ENCODE measurements at regions not wholly inside any gene's neighbourhood (a gene's known extent, or its start where the extent isn't known, plus 50 kb on each side); places are given as distances from the start of the nearest gene placed in this dataset.
"Not testable (repeated sequence)": the region's sequence is repeated elsewhere in the genome, so short reads cannot be mapped to it uniquely, and the experiment has no call there.

GRCh38 chr7:142494021-142494420 lies 236.2 kb upstream of the PRSS58 start:
- H3K9me3 ChIP-seq, result no peaks in the 10 kb centered on the region
- H3K4me3 ChIP-seq, result no peak overlapping the region
- H3K36me3 ChIP-seq, result no peaks in the 10 kb centered on the region
- intact Hi-C loops (cut with DNase I), result no loop called here
- H3K27ac ChIP-seq, result no peak overlapping the region
- peaks cover 5% of the 10 kb centered on the region for H3K4me1 ChIP-seq
- no peaks in the 10 kb centered on the region for H3K27me3 ChIP-seq
- DNase-seq (ENCODE audit: extremely low spot score in 2 of 2), result no peak
- no peak for TF ChIP-seq POLR2A (IDR thresholded peaks at IDR 0.05)
- TF ChIP-seq CTCF (IDR thresholded peaks at IDR 0.05), result no peak
- no peak for TF ChIP-seq POLR2AphosphoS5 (IDR thresholded peaks at IDR 0.05; ENCODE audit: insufficient read depth in 1 of 2, low read depth in 1 of 2)

DNA sequence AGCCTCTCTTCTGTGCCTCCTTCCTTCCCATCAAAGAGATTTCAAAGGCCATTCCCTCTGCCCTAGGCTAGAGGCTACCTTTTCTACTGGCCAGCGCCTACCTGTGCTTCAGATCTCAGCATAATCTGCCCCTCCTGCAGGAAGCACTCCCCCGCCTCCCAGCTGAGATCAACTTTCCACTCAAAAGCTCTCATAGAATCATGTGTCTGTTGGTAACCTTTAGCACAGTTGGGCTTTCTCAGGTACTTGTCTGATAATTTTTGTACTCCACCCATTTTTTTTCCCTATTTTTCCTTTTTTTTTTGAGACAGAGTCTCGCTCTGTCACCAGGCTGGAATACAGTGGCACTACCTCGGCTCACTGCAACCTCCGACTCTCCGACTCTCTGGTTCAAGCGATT lies 231.0 kb upstream of the PRSS58 start:
- Histone ChIP-seq H3K36me3 (no peaks in the 10 kb centered on the region), H3K9me3 (no peaks in the 10 kb centered on the region), H3K4me3 (no peak overlapping the region), H3K27ac (no peak overlapping the region), H3K4me1 (no peaks in the 10 kb centered on the region), H3K27me3 (no peaks in the 10 kb centered on the region)
- intact Hi-C loops (cut with DNase I), result no loop called here
- DNase-seq (ENCODE audit: extremely low spot score in 2 of 2), result no peak
- TF ChIP-seq CTCF (IDR thresholded peaks at IDR 0.05) (no peak), POLR2A (IDR thresholded peaks at IDR 0.05) (no peak), POLR2AphosphoS5 (IDR thresholded peaks at IDR 0.05; ENCODE audit: insufficient read depth in 1 of 2, low read depth in 1 of 2) (no peak)

DNA sequence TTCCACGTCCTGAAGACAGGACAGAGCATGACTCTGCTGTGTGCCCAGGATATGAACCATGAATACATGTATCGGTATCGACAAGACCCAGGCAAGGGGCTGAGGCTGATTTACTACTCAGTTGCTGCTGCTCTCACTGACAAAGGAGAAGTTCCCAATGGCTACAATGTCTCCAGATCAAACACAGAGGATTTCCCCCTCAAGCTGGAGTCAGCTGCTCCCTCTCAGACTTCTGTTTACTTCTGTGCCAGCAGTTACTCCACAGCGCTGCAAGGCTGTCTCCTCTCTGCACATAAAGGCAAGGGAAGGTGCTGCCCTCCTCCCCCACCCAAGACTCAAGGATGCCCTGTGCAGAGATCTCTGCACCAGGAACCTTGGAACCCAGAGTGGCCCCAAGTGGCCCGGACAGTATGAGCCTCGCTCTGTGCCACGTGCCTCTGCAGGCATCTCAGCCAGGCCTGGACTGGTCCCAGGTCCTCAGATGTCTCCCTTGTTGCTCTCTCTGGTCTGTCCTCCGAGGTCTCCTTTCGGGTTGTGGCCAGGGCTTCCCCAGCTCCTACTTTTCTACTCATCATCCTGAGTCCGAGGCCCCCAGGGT lies 230.3 kb upstream of the PRSS58 start:
- no peaks in the 10 kb centered on the region for H3K9me3 ChIP-seq
- H3K4me3 ChIP-seq, result no peak overlapping the region
- intact Hi-C loops (cut with DNase I), result no loop called here
- TF ChIP-seq POLR2AphosphoS5 (IDR thresholded peaks at IDR 0.05; ENCODE audit: insufficient read depth in 1 of 2, low read depth in 1 of 2) (no peak), POLR2A (IDR thresholded peaks at IDR 0.05) (no peak), CTCF (IDR thresholded peaks at IDR 0.05) (no peak)
- H3K27ac ChIP-seq, result no peak overlapping the region
- no peaks in the 10 kb centered on the region for H3K36me3 ChIP-seq
- no peaks in the 10 kb centered on the region for H3K27me3 ChIP-seq
- DNase-seq (ENCODE audit: extremely low spot score in 2 of 2), result no peak
- no peaks in the 10 kb centered on the region for H3K4me1 ChIP-seq

- H3K4me3 ChIP-seq; intact Hi-C loops (cut with DNase I): not testable (repeated sequence)
Observed at GRCh38 chr7:142487565-142487964, 229.7 kb upstream of the PRSS58 start.

DNA sequence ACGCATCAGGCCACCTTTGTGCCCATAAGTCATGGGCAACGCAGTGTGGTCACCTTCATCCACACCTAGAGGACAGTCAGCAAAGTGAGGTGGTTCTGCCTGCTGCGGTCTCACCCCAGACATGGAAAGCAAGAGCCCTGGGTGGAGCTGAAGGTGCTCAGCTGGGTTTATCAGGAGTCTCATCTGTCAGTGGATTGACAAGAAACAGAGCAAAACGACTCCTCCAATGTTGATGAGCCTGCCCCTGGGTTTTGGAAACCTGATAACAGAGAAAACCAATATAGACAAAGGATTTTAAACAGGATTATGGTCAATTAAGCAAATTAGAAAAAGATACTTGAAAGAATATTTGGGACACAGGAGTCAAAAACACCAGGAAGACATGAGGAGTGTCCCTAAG lies 229.3 kb upstream of the PRSS58 start:
- DNase-seq (ENCODE audit: extremely low spot score in 2 of 2), result no peak
- no peaks in the 10 kb centered on the region for H3K27me3 ChIP-seq
- H3K4me1 ChIP-seq, result no peaks in the 10 kb centered on the region
- TF ChIP-seq CTCF (IDR thresholded peaks at IDR 0.05), result no peak
- no peak for TF ChIP-seq POLR2AphosphoS5 (IDR thresholded peaks at IDR 0.05; ENCODE audit: insufficient read depth in 1 of 2, low read depth in 1 of 2)
- no peak for TF ChIP-seq POLR2A (IDR thresholded peaks at IDR 0.05)
- H3K4me3 ChIP-seq, result no peak overlapping the region
- no peaks in the 10 kb centered on the region for H3K9me3 ChIP-seq
- intact Hi-C loops (cut with DNase I), result no loop called here
- H3K36me3 ChIP-seq, result no peaks in the 10 kb centered on the region
- H3K27ac ChIP-seq, result no peak overlapping the region

More at GRCh38 chr7:142487565-142487964, 229.7 kb upstream of the PRSS58 start:
- not testable (repeated sequence) for H3K9me3 ChIP-seq; H3K27me3 ChIP-seq; DNase-seq (ENCODE audit: extremely low spot score in 2 of 2); H3K27ac ChIP-seq; H3K36me3 ChIP-seq; H3K4me1 ChIP-seq

All from vagina (tissue), 2 donors.